ENCODE measurements at regions not wholly inside any gene's neighbourhood (a gene's known extent, or its start where the extent isn't known, plus 50 kb on each side); places are given as distances from the start of the nearest gene placed in this dataset.

GRCh38 chr6:3963426-3963825 is 114.3 kb downstream of the FAM50B start:
- TF ChIP-seq POLR2A (IDR thresholded peaks at IDR 0.05) (no peak), POLR2AphosphoS5 (IDR thresholded peaks at IDR 0.05; ENCODE audit: insufficient read depth in 1 of 2, low read depth in 1 of 2) (no peak)
- TF ChIP-seq, protein P1, sequence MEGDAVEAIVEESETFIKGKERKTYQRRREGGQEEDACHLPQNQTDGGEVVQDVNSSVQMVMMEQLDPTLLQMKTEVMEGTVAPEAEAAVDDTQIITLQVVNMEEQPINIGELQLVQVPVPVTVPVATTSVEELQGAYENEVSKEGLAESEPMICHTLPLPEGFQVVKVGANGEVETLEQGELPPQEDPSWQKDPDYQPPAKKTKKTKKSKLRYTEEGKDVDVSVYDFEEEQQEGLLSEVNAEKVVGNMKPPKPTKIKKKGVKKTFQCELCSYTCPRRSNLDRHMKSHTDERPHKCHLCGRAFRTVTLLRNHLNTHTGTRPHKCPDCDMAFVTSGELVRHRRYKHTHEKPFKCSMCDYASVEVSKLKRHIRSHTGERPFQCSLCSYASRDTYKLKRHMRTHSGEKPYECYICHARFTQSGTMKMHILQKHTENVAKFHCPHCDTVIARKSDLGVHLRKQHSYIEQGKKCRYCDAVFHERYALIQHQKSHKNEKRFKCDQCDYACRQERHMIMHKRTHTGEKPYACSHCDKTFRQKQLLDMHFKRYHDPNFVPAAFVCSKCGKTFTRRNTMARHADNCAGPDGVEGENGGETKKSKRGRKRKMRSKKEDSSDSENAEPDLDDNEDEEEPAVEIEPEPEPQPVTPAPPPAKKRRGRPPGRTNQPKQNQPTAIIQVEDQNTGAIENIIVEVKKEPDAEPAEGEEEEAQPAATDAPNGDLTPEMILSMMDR (IDR thresholded peaks at IDR 0.05): no peak

Data from vagina (tissue), 2 donors.